SK-N-SH (cell line): ENCODE measurements at regions not wholly inside any gene's neighbourhood (a gene's known extent, or its start where the extent isn't known, plus 50 kb on each side); places are given as distances from the start of the nearest gene placed in this dataset.

ENCODE experiments used
- CTCF ChIA-PET: fragments of 300-600, 350-600 bp; formaldehyde crosslinking; extraction: SDS; loops from one replicate; lab custom pipeline; 2021; lab: Yijun Ruan, JAX
- POLR2A ChIA-PET: fragments of 350-600 bp; sonication (Branson Sonifier 250); formaldehyde crosslinking; extraction: SDS; loops from one replicate; lab custom pipeline; 2020; ENCODE audit warnings: antibody characterized with exemption, inconsistent platforms; lab: Yijun Ruan, JAX
- DNase-seq: peaks from one replicate; pipeline ENCODE4 v3.0.0; 2012
- H2AFZ ChIP-seq: fragments of 200-600 bp; sonication (generic); 2 replicates; pipeline ENCODE4 v1.8.1; 2016; ENCODE audit warnings: antibody characterized with exemption, mild to moderate bottlenecking, low read depth
- H3F3A ChIP-seq: fragments of 200-600 bp; sonication (generic); replicated peaks from 2 replicates; pipeline ENCODE3; 2016; ENCODE audit warnings: antibody characterized with exemption, mild to moderate bottlenecking; ENCODE audit not compliant: insufficient read depth
- H3K27ac ChIP-seq, 2 experiments: fragments of 200-500 bp in 1 of 2; fragments of 200-600 bp in 1 of 2; sonication (Bioruptor generic) in 1 of 2; sonication (generic), shearing (Covaris generic) in 1 of 2; 2 replicates each; pipeline versions ENCODE4 v1.5.1 to v1.6.1; 2014 to 2016; ENCODE audit warnings: low read depth in 2 of 2, inconsistent platforms in 1 of 2, low read length in 1 of 2, mild to moderate bottlenecking in 1 of 2, mixed read lengths in 1 of 2
- H3K27me3 ChIP-seq: fragments of 200-600 bp; sonication (generic), shearing (Covaris generic); 2 replicates; pipeline ENCODE4 v1.6.1; 2016; ENCODE audit warnings: mixed run types; ENCODE audit not compliant: insufficient read depth
- H3K36me3 ChIP-seq, 2 experiments: fragments of 200-500 bp in 1 of 2; fragments of 200-600 bp in 1 of 2; sonication (Bioruptor generic) in 1 of 2; sonication (generic) in 1 of 2; replicated peaks in 1 of 2; 2 replicates each; pipeline versions ENCODE3 to v1.5.1; 2014 to 2016; ENCODE audit warnings: low read length in 1 of 2, mild to moderate bottlenecking in 1 of 2; ENCODE audit not compliant: insufficient read depth in 2 of 2, control insufficient read depth in 1 of 2
- H3K4me1 ChIP-seq, 2 experiments: fragments of 200-500 bp in 1 of 2; fragments of 200-600 bp in 1 of 2; sonication (Bioruptor generic) in 1 of 2; sonication (generic), shearing (Covaris generic) in 1 of 2; 2 replicates each; pipeline versions ENCODE4 v1.5.1 to v1.6.1; 2014 to 2016; ENCODE audit warnings: low read depth in 1 of 2, low read length in 1 of 2, mixed run types in 1 of 2; ENCODE audit not compliant: insufficient read depth in 2 of 2, control insufficient read depth in 1 of 2
- H3K4me2 ChIP-seq: fragments of 200-600 bp; sonication (generic), shearing (Covaris generic); 2 replicates; pipeline ENCODE4 v1.6.1; 2017; ENCODE audit warnings: mixed run types
- H3K4me3 ChIP-seq, 2 experiments: fragments of 200-500 bp in 1 of 2; fragments of 200-600 bp in 1 of 2; sonication (Bioruptor generic) in 1 of 2; sonication (generic), shearing (Covaris generic) in 1 of 2; 2 replicates each; pipeline versions ENCODE4 v1.5.1 to v1.8.1; 2014 to 2016; ENCODE audit warnings: low read depth in 2 of 2, inconsistent platforms in 1 of 2, low read length in 1 of 2, mild to moderate bottlenecking in 1 of 2, mixed read lengths in 1 of 2, moderate library complexity in 1 of 2
- H3K79me2 ChIP-seq: fragments of 200-600 bp; sonication (generic); 2 replicates; pipeline ENCODE4 v1.8.1; 2017; ENCODE audit warnings: mild to moderate bottlenecking; ENCODE audit not compliant: insufficient read depth
- H3K9ac ChIP-seq: fragments of 200-600 bp; sonication (generic); 2 replicates; pipeline ENCODE4 v1.6.1; 2017; ENCODE audit warnings: mixed run types
- H3K9me2 ChIP-seq: fragments of 200-600 bp; sonication (generic); 2 replicates; pipeline ENCODE4 v1.6.1; 2017; ENCODE audit warnings: mixed run types
- H3K9me3 ChIP-seq: fragments of 200-600 bp; sonication (generic); 2 replicates; pipeline ENCODE4 v1.6.1; 2017; ENCODE audit warnings: mixed run types, mild to moderate bottlenecking, moderate library complexity
- H4K20me1 ChIP-seq: fragments of 200-600 bp; sonication (generic); 2 replicates; pipeline ENCODE4 v1.6.1; 2017; ENCODE audit warnings: mild to moderate bottlenecking, mixed run types; ENCODE audit not compliant: insufficient read depth
- CTCF ChIP-seq: fragments of 200-600 bp; sonication (generic); IDR thresholded peaks from 2 replicates; pipeline ENCODE4 v1.6.1; 2017; ENCODE audit warnings: antibody characterized with exemption, mild to moderate bottlenecking, moderate library complexity
- EZH2phosphoT487 ChIP-seq: fragments of 200-600 bp; sonication (generic); IDR thresholded peaks from 2 replicates; pipeline ENCODE4 v1.6.1; 2017; ENCODE audit warnings: low read depth, mixed run types, mild to moderate bottlenecking, antibody characterized with exemption, moderate library complexity, borderline replicate concordance
- FOXJ3 ChIP-seq: sonication (generic); formaldehyde crosslinking; IDR thresholded peaks from 2 replicates; pipeline ENCODE4 v1.5.1; 2020; ENCODE audit warnings: mild to moderate bottlenecking, missing genetic modification reagents
- FOXM1 ChIP-seq: IDR thresholded peaks from 2 replicates; pipeline ENCODE4 v1.4.0; 2012; ENCODE audit warnings: low read depth, mild to moderate bottlenecking
- GABPA ChIP-seq: IDR thresholded peaks from 2 replicates; pipeline ENCODE4 v1.4.0; 2012; ENCODE audit warnings: low read depth, mild to moderate bottlenecking
- GATA2 ChIP-seq: sonication (generic); formaldehyde crosslinking; IDR thresholded peaks from 2 replicates; pipeline ENCODE4 v1.5.0; 2020; ENCODE audit warnings: mild to moderate bottlenecking, missing genetic modification reagents
- JUND ChIP-seq: IDR thresholded peaks from 2 replicates; pipeline ENCODE4 v1.4.0; 2012
- MEF2A ChIP-seq: IDR thresholded peaks from 2 replicates; pipeline ENCODE4 v1.4.0; 2012; ENCODE audit warnings: low read depth, borderline replicate concordance
- MXI1 ChIP-seq: IDR thresholded peaks from 2 replicates; pipeline ENCODE4 v1.6.1; 2012; ENCODE audit warnings: mild to moderate bottlenecking, low read depth, low read length, improper control_type of control experiment
- NFIC ChIP-seq: IDR thresholded peaks from 2 replicates; pipeline ENCODE4 v1.4.0; 2012; ENCODE audit warnings: borderline replicate concordance
- NRF1 ChIP-seq: IDR thresholded peaks from 2 replicates; pipeline ENCODE4 v1.6.1; 2012; ENCODE audit warnings: low read depth, mild to moderate bottlenecking, low read length
- PBX3 ChIP-seq: IDR thresholded peaks from 2 replicates; pipeline ENCODE4; 2012
- REST ChIP-seq: IDR thresholded peaks from 2 replicates; pipeline ENCODE4 v1.6.1; 2012; ENCODE audit warnings: mild to moderate bottlenecking, low read depth, low read length, moderate library complexity
- RXRA ChIP-seq: IDR thresholded peaks from 2 replicates; pipeline ENCODE4 v1.4.0; 2012; ENCODE audit warnings: low read depth, mild to moderate bottlenecking, borderline replicate concordance
- TAF1 ChIP-seq: IDR thresholded peaks from 2 replicates; pipeline ENCODE4 v1.6.1; 2012; ENCODE audit warnings: low read depth, mild to moderate bottlenecking, low read length, moderate library complexity, borderline replicate concordance
- TEAD4 ChIP-seq: IDR thresholded peaks from 2 replicates; pipeline ENCODE4 v1.4.0; 2012; ENCODE audit warnings: mild to moderate bottlenecking, borderline replicate concordance; ENCODE audit not compliant: insufficient read depth
- WGBS: methylation state at CpG from one replicate; pipeline ENCODE4 v1.1.6; 2017; ENCODE audit warnings: low lambda C conversion rate; 5-methylcytosine and 5-hydroxymethylcytosine counted together

GRCh38 chr10:76711222-76711997 is 926.2 kb downstream of the KCNMA1 start:
- Histone ChIP-seq H3K79me2 (no peaks in the 10 kb centered on the region), H3F3A (no peaks in the 10 kb centered on the region), H3K9me3 (0 out of 2 replicates have a peak, but pooled peaks cover 4% of the 10 kb centered on the region), H3K9ac (no peak overlapping the region), H4K20me1 (no peaks in the 10 kb centered on the region), H3K4me2 (no peak overlapping the region)
- no peak for DNase-seq
- POLR2A ChIA-PET, result interaction anchor here (0.7 kb wide), 1 partner anchor 229 kb away, joined by 3 read pairs; no protein-coding TSS in a partner anchor
- 59% methylated on average over 8 of the region's 8 CpGs for WGBS
- TF ChIP-seq FOXJ3 (CRISPR knock-in tag) (no peak), PBX3 (no peak), FOXM1 (no peak), GATA2 (CRISPR knock-in tag) (no peak), CTCF (no peak), RXRA (no peak), EZH2phosphoT487 (no peak), MXI1 (no peak), TAF1 (no peak), REST (no peak), JUND (no peak), TEAD4 (no peak), NRF1 (no peak), MEF2A (no peak), GABPA (no peak), NFIC (no peak)
- TF ChIP-seq, all 33 proteins: peak for 0
- H3K36me3 ChIP-seq, result no peaks in the 10 kb centered on the region
- no peak overlapping the region for H2AFZ ChIP-seq
- no peaks in the 10 kb centered on the region for H3K9me2 ChIP-seq
- no peaks in the 10 kb centered on the region for H3K4me1 ChIP-seq
- H3K27me3 ChIP-seq, result no peaks in the 10 kb centered on the region
- CTCF ChIA-PET, result no interaction called here
- H3K27ac ChIP-seq, result no peak overlapping the region
- no peak overlapping the region for H3K4me3 ChIP-seq
